Neuronal stem cell (in vitro differentiated cells): ENCODE measurements at regions not wholly inside any gene's neighbourhood (a gene's known extent, or its start where the extent isn't known, plus 50 kb on each side); places are given as distances from the start of the nearest gene placed in this dataset.

ENCODE experiments used
- DNase-seq: peaks from one replicate; pipeline ENCODE4 v3.0.0-alpha.2; 2013; ENCODE audit warnings: low spot score
- H2AFZ ChIP-seq: one replicate; pipeline ENCODE4 v1.6.1; 2013; ENCODE audit warnings: mild to moderate bottlenecking, low read length, inconsistent platforms
- H2AK5ac ChIP-seq: 2 replicates; pipeline ENCODE4 v1.6.1; 2013; ENCODE audit warnings: low read depth, mild to moderate bottlenecking, inconsistent platforms, low read length, moderate library complexity, mixed read lengths
- H2BK120ac ChIP-seq: 2 replicates; pipeline ENCODE4 v1.6.1; 2013; ENCODE audit warnings: low read depth, mild to moderate bottlenecking, inconsistent platforms, low read length, moderate library complexity, mixed read lengths
- H2BK12ac ChIP-seq: one replicate; pipeline ENCODE4 v1.6.1; 2013; ENCODE audit warnings: low read length, inconsistent platforms
- H2BK15ac ChIP-seq: 2 replicates; pipeline ENCODE4 v1.6.1; 2013; ENCODE audit warnings: mild to moderate bottlenecking, low read length, inconsistent platforms, mixed read lengths
- H2BK5ac ChIP-seq: one replicate; pipeline ENCODE4 v1.6.1; 2013; ENCODE audit warnings: inconsistent platforms, mild to moderate bottlenecking, low read length, moderate library complexity
- H3K14ac ChIP-seq: one replicate; pipeline ENCODE4 v1.6.1; 2013; ENCODE audit warnings: low read length, inconsistent platforms
- H3K18ac ChIP-seq: 2 replicates; pipeline ENCODE4 v1.6.1; 2013; ENCODE audit warnings: low read length, inconsistent platforms
- H3K23ac ChIP-seq: 2 replicates; pipeline ENCODE4 v1.6.1; 2013; ENCODE audit warnings: low read depth, mild to moderate bottlenecking, mixed read lengths, low read length, inconsistent platforms; ENCODE audit not compliant: poor library complexity
- H3K27ac ChIP-seq: replicated peaks from 3 replicates; pipeline ENCODE4 v1.5.1; 2013; ENCODE audit warnings: low read length, inconsistent platforms
- H3K27me3 ChIP-seq, 3 experiments: 2 replicates each; pipeline ENCODE4 v1.6.1; 2013; ENCODE audit warnings: low read length in 3 of 3, mild to moderate bottlenecking in 2 of 3, inconsistent platforms in 1 of 3, low read depth in 1 of 3, mixed read lengths in 1 of 3, moderate library complexity in 1 of 3; ENCODE audit not compliant: control insufficient read depth in 3 of 3, insufficient read depth in 3 of 3
- H3K36me3 ChIP-seq, 2 donors: replicated peaks in 1 of 2; 2 replicates each; pipeline ENCODE4 v1.6.1; 2013; ENCODE audit warnings: low read length in 2 of 2; ENCODE audit not compliant: control insufficient read depth in 2 of 2, insufficient read depth in 2 of 2
- H3K4ac ChIP-seq: 2 replicates; pipeline ENCODE4 v1.6.1; 2013; ENCODE audit warnings: inconsistent platforms, mild to moderate bottlenecking, low read length, moderate library complexity
- H3K4me1 ChIP-seq, 2 donors: 1 replicate in 1 of 2; 2 replicates in 1 of 2; pipeline ENCODE4 v1.6.1; 2013; ENCODE audit warnings: low read length in 2 of 2, low read depth in 1 of 2; ENCODE audit not compliant: control insufficient read depth in 2 of 2, insufficient read depth in 1 of 2
- H3K4me2 ChIP-seq: one replicate; pipeline ENCODE4 v1.6.1; 2013; ENCODE audit warnings: mild to moderate bottlenecking, low read length, inconsistent platforms; ENCODE audit not compliant: insufficient read depth, poor library complexity, severe bottlenecking
- H3K4me3 ChIP-seq, 2 donors: 2 replicates each; pipeline ENCODE4 v1.5.1; 2013; ENCODE audit warnings: low read length in 2 of 2, mild to moderate bottlenecking in 2 of 2, inconsistent platforms in 1 of 2, moderate library complexity in 1 of 2
- H3K79me1 ChIP-seq: one replicate; pipeline ENCODE4 v1.6.1; 2013; ENCODE audit warnings: low read depth, mild to moderate bottlenecking, inconsistent platforms, low read length, moderate library complexity
- H3K9ac ChIP-seq: one replicate; pipeline ENCODE4 v1.6.1; 2013; ENCODE audit warnings: mild to moderate bottlenecking, low read depth, low read length, inconsistent platforms; ENCODE audit not compliant: poor library complexity
- H3K9me3 ChIP-seq, 2 donors: replicated peaks in 1 of 2; 2 replicates each; pipeline versions ENCODE3 to v1.6.1; 2013; ENCODE audit warnings: low read length in 2 of 2, mild to moderate bottlenecking in 2 of 2, inconsistent platforms in 1 of 2, low read depth in 1 of 2, mixed read lengths in 1 of 2, moderate library complexity in 1 of 2; ENCODE audit not compliant: control insufficient read depth in 2 of 2, insufficient read depth in 1 of 2
- H4K8ac ChIP-seq: one replicate; pipeline ENCODE4 v1.6.1; 2013; ENCODE audit warnings: low read depth, mild to moderate bottlenecking, inconsistent platforms, low read length, moderate library complexity
- H4K91ac ChIP-seq: one replicate; pipeline ENCODE4 v1.6.1; 2013; ENCODE audit warnings: low read length, low read depth, mild to moderate bottlenecking, inconsistent platforms; ENCODE audit not compliant: poor library complexity
- WGBS, 2 donors: extraction: QIAGEN DNeasy Blood & Tissue Kit; methylation state at CpG; one replicate each; pipeline ENCODE4 v1.1.7; 2013; ENCODE audit warnings: missing lambda C conversion rate in 2 of 2, mixed read lengths in 1 of 2; ENCODE audit not compliant: insufficient read length in 2 of 2, insufficient replicate concordance in 1 of 2; ENCODE audit errors: extremely low coverage in 2 of 2; 5-methylcytosine and 5-hydroxymethylcytosine counted together

DNA sequence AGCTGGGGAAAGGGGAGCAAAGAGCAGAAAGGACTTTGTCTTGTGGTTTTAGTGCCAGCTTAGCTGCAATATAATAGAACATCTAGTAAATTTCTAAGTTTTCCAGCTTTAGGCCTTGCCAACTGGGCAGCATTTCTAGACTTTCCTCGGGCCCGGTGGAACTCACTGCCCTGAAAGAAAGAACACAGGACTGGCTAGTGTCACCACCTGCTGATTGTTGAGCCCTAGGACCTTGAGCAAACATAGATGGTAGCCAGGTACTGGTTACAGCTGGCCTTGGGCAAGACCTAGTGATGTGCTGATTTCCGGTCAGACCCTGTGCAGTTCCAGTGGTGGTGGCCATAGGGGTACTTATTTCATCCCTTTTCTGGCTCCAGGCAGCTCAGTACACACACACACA lies 753.2 kb upstream of the B3GALT2 start:
- no peak overlapping the region for H3K4me3 ChIP-seq
- DNase-seq, result no peak
- no peaks in the 10 kb centered on the region for H3K4me1 ChIP-seq
- no peak overlapping the region for H4K91ac ChIP-seq
- WGBS, 2 donors, result no CpG with 5 or more reads among the region's 3 CpGs
- no peaks in the 10 kb centered on the region for H3K36me3 ChIP-seq
- no peak overlapping the region for H3K4me2 ChIP-seq
- no peak overlapping the region for H3K27ac ChIP-seq
- no peak overlapping the region for H3K9ac ChIP-seq
- no peak overlapping the region for H2AFZ ChIP-seq
- H3K14ac ChIP-seq, result no peak overlapping the region
- H3K23ac ChIP-seq, result no peak overlapping the region
- no peak overlapping the region for H4K8ac ChIP-seq
- H2BK120ac ChIP-seq, result no peak overlapping the region
- H2BK15ac ChIP-seq, result no peak overlapping the region
- H3K27me3 ChIP-seq, result no peaks in the 10 kb centered on the region
- H3K18ac ChIP-seq, result no peak overlapping the region
- no peaks in the 10 kb centered on the region for H3K79me1 ChIP-seq
- H2AK5ac ChIP-seq, result no peak overlapping the region
- no peak overlapping the region for H2BK5ac ChIP-seq
- H3K4ac ChIP-seq, result no peak overlapping the region
- no peaks in the 10 kb centered on the region for H3K9me3 ChIP-seq
- H2BK12ac ChIP-seq, result no peak overlapping the region

GRCh38 chr1:193937308-193937707 lies 750.9 kb upstream of the B3GALT2 start:
- Histone ChIP-seq H2AK5ac (no peak overlapping the region), H4K8ac (no peak overlapping the region), H3K4me1 (no peaks in the 10 kb centered on the region), H3K27me3 (no peaks in the 10 kb centered on the region), H3K23ac (no peak overlapping the region), H3K4me2 (no peak overlapping the region), H2BK120ac (no peak overlapping the region), H3K36me3 (no peaks in the 10 kb centered on the region), H3K9ac (no peak overlapping the region), H3K14ac (no peak overlapping the region), H2BK15ac (no peak overlapping the region), H3K4ac (no peak overlapping the region), H3K9me3 (no peaks in the 10 kb centered on the region), H3K18ac (no peak overlapping the region), H3K4me3 (no peak overlapping the region), H2AFZ (no peak overlapping the region), H2BK12ac (no peak overlapping the region), H4K91ac (no peak overlapping the region), H2BK5ac (no peak overlapping the region), H3K79me1 (no peaks in the 10 kb centered on the region), H3K27ac (no peak overlapping the region)
- WGBS, 2 donors, result no CpG with 5 or more reads among the region's 1 CpG
- no peak for DNase-seq

- WGBS, 2 donors, result no CpG with 5 or more reads among the region's 2 CpGs
- H3K79me1 ChIP-seq, result no peaks in the 10 kb centered on the region
- H3K4me3 ChIP-seq, result no peak overlapping the region
- H3K9ac ChIP-seq, result no peak overlapping the region
- no peak overlapping the region for H3K18ac ChIP-seq
- no peak for DNase-seq
- H3K36me3 ChIP-seq, result no peaks in the 10 kb centered on the region
- no peak overlapping the region for H3K4me2 ChIP-seq
- no peak overlapping the region for H2BK120ac ChIP-seq
- no peak overlapping the region for H2BK5ac ChIP-seq
- H2AFZ ChIP-seq, result no peak overlapping the region
- H2BK12ac ChIP-seq, result no peak overlapping the region
- H3K27ac ChIP-seq, result no peak overlapping the region
- H2AK5ac ChIP-seq, result no peak overlapping the region
- no peaks in the 10 kb centered on the region for H3K4me1 ChIP-seq
- no peaks in the 10 kb centered on the region for H3K9me3 ChIP-seq
- no peak overlapping the region for H3K14ac ChIP-seq
- no peaks in the 10 kb centered on the region for H3K27me3 ChIP-seq
- no peak overlapping the region for H4K91ac ChIP-seq
- H3K4ac ChIP-seq, result no peak overlapping the region
- H4K8ac ChIP-seq, result no peak overlapping the region
- H3K23ac ChIP-seq, result no peak overlapping the region
- H2BK15ac ChIP-seq, result no peak overlapping the region
Measured at GRCh38 chr1:193932979-193933378, 746.6 kb upstream of the B3GALT2 start.

DNA sequence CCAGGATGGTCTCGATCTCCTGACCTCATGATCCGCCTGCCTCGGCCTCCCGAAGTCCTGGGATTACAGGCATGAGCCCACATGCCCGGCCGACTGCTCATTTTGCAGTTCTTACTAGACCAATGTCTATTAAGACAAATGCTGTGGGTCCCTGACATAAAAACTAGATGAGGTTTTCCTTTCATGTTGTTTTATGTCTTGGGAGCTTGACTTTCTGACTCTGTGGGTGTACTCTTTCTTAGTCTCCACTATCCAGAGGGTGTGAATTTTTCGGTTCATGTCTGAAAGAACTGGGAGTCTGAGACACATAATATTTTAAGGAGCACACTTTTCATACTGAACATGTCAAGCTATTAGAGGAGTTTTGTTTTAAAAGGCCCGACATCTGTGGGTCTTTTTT lies 744.9 kb upstream of the B3GALT2 start:
- no peak for DNase-seq
- Histone ChIP-seq H2BK15ac (no peak overlapping the region), H4K8ac (no peak overlapping the region), H3K27ac (no peak overlapping the region), H3K18ac (no peak overlapping the region), H3K4me2 (no peak overlapping the region), H3K9me3 (peaks cover 6 to 10% of the 10 kb centered on the region in 2 donors), H2BK5ac (no peak overlapping the region), H3K23ac (no peak overlapping the region), H3K4me1 (no peaks in the 10 kb centered on the region), H2BK120ac (no peak overlapping the region), H3K27me3 (no peaks in the 10 kb centered on the region), H4K91ac (no peak overlapping the region), H2AFZ (no peak overlapping the region), H3K79me1 (peaks cover 1% of the 10 kb centered on the region), H2BK12ac (no peak overlapping the region), H3K9ac (no peak overlapping the region), H2AK5ac (no peak overlapping the region), H3K4ac (no peak overlapping the region), H3K4me3 (no peak overlapping the region), H3K36me3 (no peaks in the 10 kb centered on the region), H3K14ac (no peak overlapping the region)
- WGBS, 2 donors, result no CpG with 5 or more reads among the region's 8 CpGs
